ENCODE measurements at regions not wholly inside any gene's neighbourhood (a gene's known extent, or its start where the extent isn't known, plus 50 kb on each side); places are given as distances from the start of the nearest gene placed in this dataset.

DNA sequence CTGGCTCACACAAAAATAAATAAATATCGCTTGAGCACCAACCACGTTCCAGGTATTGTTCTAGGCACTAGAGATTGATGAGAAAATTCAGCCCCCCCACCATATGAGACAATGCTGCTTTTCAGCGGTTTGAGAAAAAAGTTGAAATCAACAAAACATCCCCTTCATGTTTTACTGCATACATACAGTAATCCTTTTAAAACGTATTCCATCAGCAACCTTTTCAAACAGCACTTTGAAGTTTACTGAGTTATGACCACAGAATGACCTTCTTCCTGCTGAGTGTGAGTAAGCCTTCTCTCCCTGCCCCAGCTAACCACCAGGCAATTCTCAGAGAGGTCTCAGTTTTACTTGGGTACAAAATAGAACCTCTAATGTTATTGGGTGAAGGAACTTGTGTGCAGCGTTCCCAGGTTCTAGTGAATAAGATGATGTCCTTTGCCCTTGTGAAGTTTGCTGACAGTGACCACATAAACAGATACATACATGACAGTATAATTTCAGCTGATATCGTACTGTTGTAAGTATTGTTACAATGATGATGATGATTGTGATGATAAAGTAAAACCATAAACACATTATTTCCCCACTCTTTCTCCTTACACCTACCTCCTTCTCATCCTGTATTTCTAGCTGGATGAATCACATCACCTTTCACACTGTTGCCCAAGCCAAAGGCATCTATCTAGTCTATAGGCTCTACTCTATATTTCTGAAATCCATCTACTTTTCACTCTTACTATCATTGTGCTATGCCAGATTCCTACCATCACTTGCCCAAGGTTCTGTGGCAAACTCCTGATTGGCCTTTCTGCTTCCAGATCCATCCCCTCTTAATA is 124.4 kb upstream of the KRR1 start (continued):
- TF ChIP-seq GABPB1 (CRISPR knock-in tag; IDR thresholded peaks at IDR 0.05): peak; percentile 73
- TF ChIP-seq TCF7 (IDR thresholded peaks at IDR 0.05; ENCODE audit: borderline replicate concordance): peak; percentile 92
- TF ChIP-seq GABPA (tag; conservative IDR thresholded peaks at IDR 0.05; ENCODE audit: low read depth): peak; percentile 27; the same call in 1 of the 2 replicates
- no peak for TF ChIP-seq ZNF263 (CRISPR knock-in tag; IDR thresholded peaks at IDR 0.05; ENCODE audit: borderline replicate concordance)
- TF ChIP-seq LEF1 (IDR thresholded peaks at IDR 0.05): peak; percentile 78
- no peak for TF ChIP-seq CEBPG (CRISPR knock-in tag; IDR thresholded peaks at IDR 0.05)
- peak in 1 of 2 experiments; percentile 31; a peak in 1 of 4 replicates for TF ChIP-seq CEBPG (tag; conservative IDR thresholded peaks at IDR 0.05 in 1 of 2, IDR thresholded peaks at IDR 0.05 in 1 of 2)
- no peak for TF ChIP-seq ZNF76 (CRISPR knock-in tag; IDR thresholded peaks at IDR 0.05; ENCODE audit: borderline replicate concordance)
- TF ChIP-seq ZNF589 (CRISPR knock-in tag; IDR thresholded peaks at IDR 0.05; ENCODE audit: low read depth): peak; percentile 28; the same call in 1 of the 2 replicates
